ENCODE measurements at regions not wholly inside any gene's neighbourhood (a gene's known extent, or its start where the extent isn't known, plus 50 kb on each side); places are given as distances from the start of the nearest gene placed in this dataset.

DNA sequence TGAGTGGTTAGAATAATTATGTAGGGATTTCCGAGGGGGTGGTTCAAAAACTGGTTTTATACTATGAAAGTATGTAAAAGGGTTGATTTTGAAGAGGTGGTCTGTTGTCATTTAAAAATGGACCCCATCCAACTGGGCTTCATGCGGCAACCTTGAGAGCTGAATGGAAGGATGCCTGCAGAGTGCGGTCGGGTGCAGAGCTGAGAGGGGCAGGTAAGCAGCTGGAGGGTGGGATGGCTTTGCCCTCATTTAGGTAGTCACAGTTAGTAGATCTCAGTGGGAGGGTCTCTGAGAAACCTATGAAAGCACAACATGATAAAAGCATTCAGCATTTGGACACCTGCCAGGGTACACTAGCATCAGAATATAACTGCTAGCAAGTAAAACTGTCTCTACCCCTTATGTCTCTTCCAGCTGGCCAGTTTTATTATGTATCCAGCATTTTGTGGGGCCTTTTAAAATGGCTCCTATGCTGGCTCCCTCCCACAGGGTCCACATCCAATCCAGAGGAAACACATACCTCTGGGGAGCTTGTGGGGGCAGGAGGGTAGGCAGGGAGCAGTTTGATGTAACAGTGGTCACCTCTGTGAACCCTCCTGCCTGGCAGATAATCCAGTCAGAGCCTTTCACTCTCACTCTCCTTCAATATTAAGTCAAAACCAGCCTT, 75.9 kb upstream of the MAGI2 start:
- no peak overlapping the region for H3K27ac ChIP-seq
- no peaks in the 10 kb centered on the region for H3K27me3 ChIP-seq
- H3K9me3 ChIP-seq: no peaks in the 10 kb centered on the region
- no peak overlapping the region for H3K4me3 ChIP-seq
- intact Hi-C loops (cut with DNase I): no loop called here
- H3K36me3 ChIP-seq: no peaks in the 10 kb centered on the region
- no peak for DNase-seq (ENCODE audit: low spot score in 2 of 2)
- TF ChIP-seq, protein P1, sequence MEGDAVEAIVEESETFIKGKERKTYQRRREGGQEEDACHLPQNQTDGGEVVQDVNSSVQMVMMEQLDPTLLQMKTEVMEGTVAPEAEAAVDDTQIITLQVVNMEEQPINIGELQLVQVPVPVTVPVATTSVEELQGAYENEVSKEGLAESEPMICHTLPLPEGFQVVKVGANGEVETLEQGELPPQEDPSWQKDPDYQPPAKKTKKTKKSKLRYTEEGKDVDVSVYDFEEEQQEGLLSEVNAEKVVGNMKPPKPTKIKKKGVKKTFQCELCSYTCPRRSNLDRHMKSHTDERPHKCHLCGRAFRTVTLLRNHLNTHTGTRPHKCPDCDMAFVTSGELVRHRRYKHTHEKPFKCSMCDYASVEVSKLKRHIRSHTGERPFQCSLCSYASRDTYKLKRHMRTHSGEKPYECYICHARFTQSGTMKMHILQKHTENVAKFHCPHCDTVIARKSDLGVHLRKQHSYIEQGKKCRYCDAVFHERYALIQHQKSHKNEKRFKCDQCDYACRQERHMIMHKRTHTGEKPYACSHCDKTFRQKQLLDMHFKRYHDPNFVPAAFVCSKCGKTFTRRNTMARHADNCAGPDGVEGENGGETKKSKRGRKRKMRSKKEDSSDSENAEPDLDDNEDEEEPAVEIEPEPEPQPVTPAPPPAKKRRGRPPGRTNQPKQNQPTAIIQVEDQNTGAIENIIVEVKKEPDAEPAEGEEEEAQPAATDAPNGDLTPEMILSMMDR (IDR thresholded peaks at IDR 0.05): no peak
- no peaks in the 10 kb centered on the region for H3K4me1 ChIP-seq

DNA sequence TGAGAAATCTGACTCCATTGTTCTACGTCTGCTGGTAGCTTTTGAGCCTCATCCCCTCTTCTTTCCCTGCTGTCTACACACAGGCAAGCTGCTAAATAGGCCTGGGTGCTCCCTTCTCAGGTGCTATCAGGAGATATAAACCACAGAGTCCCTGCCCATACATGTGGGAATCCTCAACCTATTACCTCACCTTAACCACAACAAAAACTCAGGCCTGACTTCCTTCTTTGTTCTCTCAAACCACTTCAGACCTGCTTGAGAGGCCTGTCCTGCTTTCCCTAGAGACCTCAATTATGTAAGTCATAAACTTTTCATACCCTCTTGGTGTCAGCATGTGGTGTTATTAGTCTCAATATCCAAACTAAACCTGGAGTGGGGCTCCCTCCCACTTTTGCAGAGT, 75.0 kb upstream of the MAGI2 start:
- no peak for DNase-seq (ENCODE audit: low spot score in 2 of 2)
- TF ChIP-seq, protein P1 (IDR thresholded peaks at IDR 0.05): no peak
- H3K4me1 ChIP-seq: no peaks in the 10 kb centered on the region
- H3K27ac ChIP-seq: no peak overlapping the region
- no peak overlapping the region for H3K4me3 ChIP-seq
- intact Hi-C loops (cut with DNase I): no loop called here
- no peaks in the 10 kb centered on the region for H3K36me3 ChIP-seq
- no peaks in the 10 kb centered on the region for H3K27me3 ChIP-seq
- no peaks in the 10 kb centered on the region for H3K9me3 ChIP-seq

DNA sequence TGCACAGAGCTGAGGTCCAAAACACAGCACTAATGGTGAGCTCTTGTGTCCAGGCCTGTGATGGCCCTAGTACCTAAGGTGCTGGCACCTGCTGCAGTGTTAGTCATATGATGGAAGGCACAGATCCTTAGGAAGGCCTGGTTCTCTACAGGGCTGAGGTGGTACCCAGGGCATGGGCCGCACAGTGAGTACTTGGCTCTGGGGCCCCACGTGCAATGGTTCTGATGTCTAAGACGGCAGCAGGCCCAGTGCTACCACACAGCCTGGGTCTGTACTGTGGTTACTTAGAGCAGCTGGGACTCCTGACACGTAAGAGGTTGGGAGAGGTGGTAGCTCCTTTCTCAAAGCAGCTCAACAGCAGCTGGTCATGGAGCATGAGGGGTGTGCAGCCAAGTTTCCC, 70.6 kb upstream of the MAGI2 start:
- TF ChIP-seq, protein P1 (IDR thresholded peaks at IDR 0.05): no peak
- H3K27ac ChIP-seq: no peak overlapping the region

DNA sequence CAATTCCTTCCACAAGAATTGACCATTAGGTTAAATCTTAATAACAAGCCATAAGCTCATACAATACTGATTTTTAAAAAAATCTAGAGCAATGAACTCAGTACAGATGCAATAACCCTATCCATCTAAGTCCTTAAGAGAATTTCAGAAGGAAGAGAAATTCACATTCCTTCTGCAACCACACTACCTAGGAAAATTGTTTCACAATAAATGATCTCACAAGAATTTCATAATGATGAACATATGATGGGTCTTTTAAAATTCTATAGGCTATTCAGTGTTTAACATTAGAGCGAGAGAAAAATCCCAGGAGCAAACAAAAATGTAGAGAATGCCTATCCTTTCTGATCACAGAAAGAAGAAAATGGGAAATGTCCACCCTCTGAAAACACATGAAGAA, 70.0 kb upstream of the MAGI2 start:
- H3K9me3 ChIP-seq: no peaks in the 10 kb centered on the region
- intact Hi-C loops (cut with DNase I): no loop called here
- H3K27me3 ChIP-seq: no peaks in the 10 kb centered on the region
- no peak overlapping the region for H3K27ac ChIP-seq
- TF ChIP-seq, protein P1 (IDR thresholded peaks at IDR 0.05): no peak
- H3K36me3 ChIP-seq: no peaks in the 10 kb centered on the region
- no peaks in the 10 kb centered on the region for H3K4me1 ChIP-seq
- no peak overlapping the region for H3K4me3 ChIP-seq
- no peak for DNase-seq (ENCODE audit: low spot score in 2 of 2)

More for the DNA sequence above, 70.6 kb upstream of the MAGI2 start:
- no peaks in the 10 kb centered on the region for H3K27me3 ChIP-seq
- H3K36me3 ChIP-seq: no peaks in the 10 kb centered on the region
- H3K4me3 ChIP-seq: no peak overlapping the region
- no peaks in the 10 kb centered on the region for H3K9me3 ChIP-seq
- DNase-seq (ENCODE audit: low spot score in 2 of 2): no peak
- no peaks in the 10 kb centered on the region for H3K4me1 ChIP-seq
- intact Hi-C loops (cut with DNase I): no loop called here

DNA sequence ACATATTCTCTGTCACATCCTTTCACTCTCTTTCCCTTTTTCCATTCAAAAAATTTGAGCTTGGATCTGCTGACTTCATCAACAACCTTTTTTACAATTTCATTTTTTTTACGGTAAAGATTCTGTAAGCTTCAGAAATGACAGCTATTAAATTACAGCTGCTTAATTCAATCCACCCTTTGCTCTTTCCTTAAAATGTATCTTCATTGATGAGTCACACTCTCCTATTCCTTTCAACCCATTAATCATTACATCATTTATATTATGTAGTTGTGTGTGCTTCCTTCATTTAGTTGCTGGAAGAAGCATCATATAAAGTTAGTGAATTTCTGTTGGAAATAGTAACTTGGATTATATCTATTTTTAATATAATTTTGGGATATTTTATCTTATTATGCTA, 67.1 kb upstream of the MAGI2 start:
- TF ChIP-seq, protein P1 (IDR thresholded peaks at IDR 0.05): no peak
- no peaks in the 10 kb centered on the region for H3K27me3 ChIP-seq
- DNase-seq (ENCODE audit: low spot score in 2 of 2): no peak
- no peaks in the 10 kb centered on the region for H3K4me1 ChIP-seq
- no peaks in the 10 kb centered on the region for H3K36me3 ChIP-seq
- H3K4me3 ChIP-seq: no peak overlapping the region
- no peaks in the 10 kb centered on the region for H3K9me3 ChIP-seq
- intact Hi-C loops (cut with DNase I): no loop called here
- H3K27ac ChIP-seq: no peak overlapping the region

DNA sequence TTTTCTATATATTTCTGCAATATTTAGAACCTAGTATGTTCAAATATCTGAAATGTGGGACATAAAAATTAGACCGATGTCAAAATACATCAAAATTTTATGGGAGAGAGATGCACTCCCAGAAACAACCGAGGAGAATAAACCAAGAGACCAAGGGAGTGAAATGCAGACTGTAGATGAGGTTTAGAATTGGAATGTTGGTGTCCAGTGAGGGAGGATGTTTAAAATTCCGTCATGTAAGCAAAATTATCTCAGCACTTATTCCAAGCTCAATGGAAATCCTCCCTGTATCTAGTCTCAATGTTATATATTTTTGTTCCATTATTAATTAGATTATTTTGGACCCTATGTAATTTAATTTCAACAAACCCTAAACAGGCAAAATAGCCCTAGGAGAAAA, 61.9 kb upstream of the MAGI2 start:
- H3K4me1 ChIP-seq: no peaks in the 10 kb centered on the region
- no peak for DNase-seq (ENCODE audit: low spot score in 2 of 2)
- TF ChIP-seq, protein P1 (IDR thresholded peaks at IDR 0.05): no peak
- intact Hi-C loops (cut with DNase I): no loop called here
- no peak overlapping the region for H3K4me3 ChIP-seq
- H3K9me3 ChIP-seq: no peaks in the 10 kb centered on the region
- H3K27ac ChIP-seq: no peak overlapping the region
- no peaks in the 10 kb centered on the region for H3K27me3 ChIP-seq
- no peaks in the 10 kb centered on the region for H3K36me3 ChIP-seq

Data from ascending aorta (tissue), 2 donors.